Liver (tissue), 8 donors: ENCODE measurements at regions not wholly inside any gene's neighbourhood (a gene's known extent, or its start where the extent isn't known, plus 50 kb on each side); places are given as distances from the start of the nearest gene placed in this dataset.

Experiments used
- DNase-seq: peaks from one replicate; pipeline ENCODE4 v3.0.0-alpha.2; 2017; ENCODE audit warnings: low spot score
- H3K27ac ChIP-seq, 2 donors: one replicate each; pipeline ENCODE4 v1.7.0; 2013; ENCODE audit warnings: inconsistent platforms in 2 of 2, low read length in 2 of 2, control low read depth in 1 of 2, low read depth in 1 of 2, mild to moderate bottlenecking in 1 of 2
- H3K27me3 ChIP-seq, 4 donors: one replicate each; pipeline versions ENCODE4 v1.6.1 to v1.7.0; 2013; ENCODE audit warnings: low read length in 3 of 4, inconsistent platforms in 1 of 4, mild to moderate bottlenecking in 1 of 4, moderate library complexity in 1 of 4; ENCODE audit not compliant: control insufficient read depth in 4 of 4, insufficient read depth in 4 of 4
- H3K36me3 ChIP-seq, 4 donors: one replicate each; pipeline versions ENCODE4 v1.6.1 to v1.7.0; 2013; ENCODE audit warnings: low read length in 3 of 4, mild to moderate bottlenecking in 3 of 4, low read depth in 1 of 4, moderate library complexity in 1 of 4; ENCODE audit not compliant: control insufficient read depth in 4 of 4, insufficient read depth in 3 of 4
- H3K4me1 ChIP-seq, 4 donors: one replicate each; pipeline versions ENCODE4 v1.6.1 to v1.7.0; 2013; ENCODE audit warnings: low read length in 3 of 4, mild to moderate bottlenecking in 3 of 4, moderate library complexity in 1 of 4; ENCODE audit not compliant: control insufficient read depth in 4 of 4, insufficient read depth in 4 of 4
- H3K4me3 ChIP-seq, 3 donors: one replicate each; pipeline versions ENCODE4 v1.6.1 to v1.7.0; 2013; ENCODE audit warnings: low read length in 3 of 3, control low read depth in 1 of 3, low read depth in 1 of 3, mild to moderate bottlenecking in 1 of 3
- H3K9ac ChIP-seq, 2 donors: one replicate each; pipeline ENCODE4 v1.7.0; 2013; ENCODE audit warnings: low read length in 2 of 2, mild to moderate bottlenecking in 2 of 2, moderate library complexity in 2 of 2, control low read depth in 1 of 2, low read depth in 1 of 2
- H3K9me3 ChIP-seq, 4 donors: one replicate each; pipeline versions ENCODE4 v1.6.1 to v1.7.0; 2013; ENCODE audit warnings: low read length in 3 of 4; ENCODE audit not compliant: control insufficient read depth in 4 of 4
- ATF3 ChIP-seq: IDR thresholded peaks from 2 replicates; pipeline ENCODE4 v1.6.1; 2016; ENCODE audit warnings: antibody characterized with exemption
- CTCF ChIP-seq: fragments of 150-350 bp; IDR thresholded peaks from 2 replicates; pipeline ENCODE4 v1.5.1; 2017; ENCODE audit warnings: improper control_type of control experiment, low read depth, low read length; ENCODE audit not compliant: missing input control
- EGR1 ChIP-seq, 2 donors: IDR thresholded peaks; 2 replicates each; pipeline ENCODE4 v1.6.1; 2016 to 2018; ENCODE audit warnings: antibody characterized with exemption in 2 of 2, low read depth in 2 of 2
- FOXA1 ChIP-seq: IDR thresholded peaks from 2 replicates; pipeline ENCODE4 v1.6.1; 2016; ENCODE audit warnings: antibody characterized with exemption
- FOXA2 ChIP-seq: IDR thresholded peaks from 2 replicates; pipeline ENCODE4 v1.6.1; 2016; ENCODE audit warnings: antibody characterized with exemption
- GABPA ChIP-seq, 2 donors: IDR thresholded peaks in 1 of 2; conservative IDR thresholded peaks in 1 of 2; 2 replicates each; pipeline ENCODE4 v1.6.1; 2016; ENCODE audit warnings: antibody characterized with exemption in 2 of 2, mild to moderate bottlenecking in 1 of 2, moderate library complexity in 1 of 2
- HNF4A ChIP-seq, 2 donors: conservative IDR thresholded peaks; 2 replicates each; pipeline ENCODE4 v1.6.1; 2016; ENCODE audit warnings: antibody characterized with exemption in 2 of 2, mild to moderate bottlenecking in 2 of 2
- HNF4G ChIP-seq: IDR thresholded peaks from 2 replicates; pipeline ENCODE4 v1.6.1; 2016; ENCODE audit warnings: antibody characterized with exemption
- JUND ChIP-seq, 2 donors: IDR thresholded peaks; 2 replicates each; pipeline ENCODE4 v1.6.1; 2016; ENCODE audit warnings: antibody characterized with exemption in 2 of 2
- MAX ChIP-seq: IDR thresholded peaks from 2 replicates; pipeline ENCODE4 v1.6.1; 2016; ENCODE audit warnings: antibody characterized with exemption
- NR2F2 ChIP-seq: IDR thresholded peaks from 2 replicates; pipeline ENCODE4 v1.6.1; 2016; ENCODE audit warnings: antibody characterized with exemption
- RAD21 ChIP-seq, 2 donors: IDR thresholded peaks; 2 replicates each; pipeline ENCODE4 v1.6.1; 2016; ENCODE audit warnings: antibody characterized with exemption in 2 of 2, mild to moderate bottlenecking in 2 of 2
- REST ChIP-seq: IDR thresholded peaks from 2 replicates; pipeline ENCODE4 v1.6.1; 2016; ENCODE audit warnings: antibody characterized with exemption, mild to moderate bottlenecking
- RXRA ChIP-seq, 2 donors: IDR thresholded peaks; 2 replicates each; pipeline ENCODE4 v1.6.1; 2017 to 2018; ENCODE audit warnings: antibody characterized with exemption in 2 of 2, mild to moderate bottlenecking in 1 of 2
- SP1 ChIP-seq: IDR thresholded peaks from 2 replicates; pipeline ENCODE4 v1.6.1; 2018; ENCODE audit warnings: antibody characterized with exemption, mild to moderate bottlenecking
- TAF1 ChIP-seq: conservative IDR thresholded peaks from 2 replicates; pipeline ENCODE4 v1.6.1; 2016; ENCODE audit warnings: antibody characterized with exemption, mild to moderate bottlenecking
- YY1 ChIP-seq: IDR thresholded peaks from 2 replicates; pipeline ENCODE4 v1.6.1; 2016; ENCODE audit warnings: antibody characterized with exemption, mild to moderate bottlenecking
- ZBTB33 ChIP-seq: IDR thresholded peaks from 2 replicates; pipeline ENCODE4 v1.6.1; 2016; ENCODE audit warnings: antibody characterized with exemption
- WGBS: extraction: QIAGEN DNeasy Blood & Tissue Kit; methylation state at CpG from one replicate; pipeline ENCODE4 v1.1.7; 2013; 5-methylcytosine and 5-hydroxymethylcytosine counted together
- donor health status: healthy.
- donor health status: healthy.
- donor health status: healthy.
- donor health status: healthy.
- donor health status: healthy.

GRCh38 chr1:25082995-25083394 is 149.3 kb downstream of the SYF2 start (continued):
- TF ChIP-seq RAD21 (IDR thresholded peaks at IDR 0.05) (no peak), RXRA (IDR thresholded peaks at IDR 0.05) (no peak), EGR1 (IDR thresholded peaks at IDR 0.05; ENCODE audit: low read depth in 2 of 2) (no peak)

GRCh38 chr1:25082216-25082899 is 149.9 kb downstream of the SYF2 start:
- H3K27me3 ChIP-seq = no peaks in the 10 kb centered on the region
- TF ChIP-seq REST (no peak), RAD21 (IDR thresholded peaks at IDR 0.05) (no peak), ZBTB33 (no peak), CTCF (no peak), HNF4A (conservative IDR thresholded peaks at IDR 0.05) (no peak), NR2F2 (no peak), MAX (no peak), YY1 (no peak), EGR1 (IDR thresholded peaks at IDR 0.05; ENCODE audit: low read depth in 2 of 2) (no peak), TAF1 (no peak), GABPA (IDR thresholded peaks at IDR 0.05 in 1 of 2, conservative IDR thresholded peaks at IDR 0.05 in 1 of 2) (no peak), HNF4G (no peak), ATF3 (no peak), JUND (IDR thresholded peaks at IDR 0.05) (no peak), FOXA2 (no peak), RXRA (IDR thresholded peaks at IDR 0.05) (no peak), SP1 (no peak), FOXA1 (no peak)
- H3K9me3 ChIP-seq = no peaks in the 10 kb centered on the region
- H3K27ac ChIP-seq = no peak overlapping the region
- no peak overlapping the region for H3K9ac ChIP-seq
- no peaks in the 10 kb centered on the region for H3K4me1 ChIP-seq
- no peak overlapping the region for H3K4me3 ChIP-seq
- 89% methylated on average over 25 of the region's 25 CpGs for WGBS
- DNase-seq = no peak
- no peaks in the 10 kb centered on the region for H3K36me3 ChIP-seq
